GM23338 (cell line): ENCODE measurements at regions not wholly inside any gene's neighbourhood (a gene's known extent, or its start where the extent isn't known, plus 50 kb on each side); places are given as distances from the start of the nearest gene placed in this dataset.
A peak's percentile ranks its signal among the peaks of the same experiment; 100 is the strongest.

ENCODE experiments used
- ATAC-seq: fragments of 200-7000 bp; cut with Tn5 transposase; 3 replicates; pipeline ENCODE4 v1.9.1; 2020
- DNase-seq: peaks from one replicate; pipeline ENCODE4 v3.0.0-alpha.2; 2015; ENCODE audit warnings: low spot score
- H2AFZ ChIP-seq: fragments of 200-600 bp; sonication (generic); 2 replicates; pipeline ENCODE4 v1.8.0; 2016; ENCODE audit warnings: antibody characterized with exemption, mild to moderate bottlenecking, moderate library complexity
- H3F3A ChIP-seq: fragments of 200-600 bp; sonication (generic); replicated peaks from 2 replicates; pipeline ENCODE4 v1.8.0; 2017; ENCODE audit warnings: antibody characterized with exemption, mixed run types, low read depth
- H3K27ac ChIP-seq: fragments of 200-600 bp; sonication (generic); 2 replicates; pipeline ENCODE4 v1.6.1; 2016; ENCODE audit warnings: low read depth
- H3K27me3 ChIP-seq: fragments of 200-600 bp; sonication (generic); 2 replicates; pipeline ENCODE4 v1.8.0; 2016; ENCODE audit warnings: mild to moderate bottlenecking, mixed run types, moderate library complexity; ENCODE audit not compliant: insufficient read depth
- H3K36me3 ChIP-seq: fragments of 200-600 bp; sonication (generic); 2 replicates; pipeline ENCODE4 v1.8.0; 2016; ENCODE audit warnings: mild to moderate bottlenecking; ENCODE audit not compliant: insufficient read depth
- H3K4me1 ChIP-seq: fragments of 200-600 bp; sonication (generic); 2 replicates; pipeline ENCODE4 v1.8.0; 2016; ENCODE audit warnings: mild to moderate bottlenecking, moderate library complexity; ENCODE audit not compliant: insufficient read depth
- H3K4me2 ChIP-seq: fragments of 200-600 bp; sonication (generic); 2 replicates; pipeline ENCODE4 v1.7.1; 2017; ENCODE audit warnings: mixed run types
- H3K4me3 ChIP-seq: fragments of 200-600 bp; sonication (generic); 2 replicates; pipeline ENCODE4 v1.6.1; 2016; ENCODE audit warnings: mixed run types
- H3K79me2 ChIP-seq: fragments of 200-600 bp; sonication (generic); replicated peaks from 2 replicates; pipeline ENCODE4 v1.8.0; 2017; ENCODE audit warnings: mild to moderate bottlenecking; ENCODE audit not compliant: insufficient read depth
- H3K9me2 ChIP-seq: fragments of 200-600 bp; sonication (generic); 2 replicates; pipeline ENCODE4 v1.8.0; 2017; ENCODE audit not compliant: insufficient read depth
- H4K20me1 ChIP-seq: fragments of 200-600 bp; sonication (generic); replicated peaks from 2 replicates; pipeline ENCODE4 v1.8.0; 2017; ENCODE audit warnings: mild to moderate bottlenecking; ENCODE audit not compliant: insufficient read depth
- H3K27ac Mint-ChIP-seq: 2 replicates; pipeline ENCODE4 v1.8.0; 2020; ENCODE audit warnings: inconsistent platforms, mild to moderate bottlenecking, moderate library complexity, mixed read lengths
- H3K27me3 Mint-ChIP-seq: 3 replicates; pipeline ENCODE4 v1.8.0; 2022; ENCODE audit warnings: low read depth, mild to moderate bottlenecking, moderate library complexity, mixed read lengths, inconsistent platforms; ENCODE audit not compliant: insufficient read depth, poor library complexity
- H3K36me3 Mint-ChIP-seq: 3 replicates; pipeline ENCODE4 v1.8.0; 2021; ENCODE audit warnings: low read depth, mild to moderate bottlenecking, inconsistent platforms, moderate library complexity, mixed read lengths
- H3K4me1 Mint-ChIP-seq: 3 replicates; pipeline ENCODE4 v1.8.0; 2020; ENCODE audit warnings: mild to moderate bottlenecking, inconsistent platforms, mixed read lengths
- H3K4me3 Mint-ChIP-seq: 3 replicates; pipeline ENCODE4 v1.8.0; 2021; ENCODE audit warnings: moderate library complexity, mild to moderate bottlenecking, inconsistent platforms, mixed read lengths
- H3K9me3 Mint-ChIP-seq: 3 replicates; pipeline ENCODE4 v1.8.0; 2020; ENCODE audit warnings: moderate library complexity, mild to moderate bottlenecking, inconsistent platforms, mixed read lengths
- CREB1 ChIP-seq: fragments of 250-450 bp; sonication (Bioruptor Pico); IDR thresholded peaks from 2 replicates; pipeline ENCODE4 v1.5.0; 2020; ENCODE audit warnings: low read depth, mild to moderate bottlenecking, moderate library complexity
- EZH2 ChIP-seq: fragments of 200-600 bp; sonication (generic); IDR thresholded peaks from one replicate; pipeline ENCODE4 v1.8.0; 2017; ENCODE audit warnings: antibody characterized with exemption, mild to moderate bottlenecking, low read depth; ENCODE audit not compliant: unreplicated experiment
- EZH2phosphoT487 ChIP-seq: fragments of 200-600 bp; sonication (generic); IDR thresholded peaks from one replicate; pipeline ENCODE4 v1.8.1; 2018; ENCODE audit warnings: antibody characterized with exemption; ENCODE audit not compliant: unreplicated experiment
- NANOG ChIP-seq: IDR thresholded peaks from 2 replicates; pipeline ENCODE4 v1.6.1; 2016; ENCODE audit warnings: antibody characterized with exemption, borderline replicate concordance
- STAT1 ChIP-seq: IDR thresholded peaks from one replicate; pipeline ENCODE4 v1.6.1; 2016; ENCODE audit warnings: antibody characterized with exemption; ENCODE audit not compliant: unreplicated experiment
- ZNF114 ChIP-seq: fragments of 250-450 bp; sonication (Bioruptor Pico); IDR thresholded peaks from 2 replicates; pipeline ENCODE4 v1.5.0; 2020; ENCODE audit warnings: mild to moderate bottlenecking, moderate library complexity
- ZNF331 ChIP-seq: fragments of 250-450 bp; sonication (Bioruptor Pico); IDR thresholded peaks from 2 replicates; pipeline ENCODE4 v1.5.0; 2020; ENCODE audit warnings: low read depth, mild to moderate bottlenecking, moderate library complexity
- TF ChIP-seq, protein P1 (sequence below): IDR thresholded peaks from 2 replicates; pipeline ENCODE4 v1.6.1; 2016; ENCODE audit warnings: antibody characterized with exemption
- TF ChIP-seq, protein P2 (sequence below): IDR thresholded peaks from one replicate; pipeline ENCODE4 v1.6.1; 2018; ENCODE audit warnings: antibody characterized with exemption; ENCODE audit not compliant: unreplicated experiment
- TF ChIP-seq, protein P3 (sequence below): fragments of 250-450 bp; sonication (Bioruptor Pico); IDR thresholded peaks from 2 replicates; pipeline ENCODE4 v1.5.0; 2020; ENCODE audit warnings: mild to moderate bottlenecking, moderate library complexity
- TF ChIP-seq, protein P4 (sequence below), 2 experiments: fragments of 200-600 bp in 1 of 2; sonication (generic) in 1 of 2; conservative IDR thresholded peaks; 2 replicates each; pipeline versions ENCODE4 v1.5.1 to v1.6.1; 2016 to 2017; ENCODE audit warnings: antibody characterized with exemption in 2 of 2, low read depth in 2 of 2, mild to moderate bottlenecking in 2 of 2, moderate library complexity in 1 of 2

DNA sequence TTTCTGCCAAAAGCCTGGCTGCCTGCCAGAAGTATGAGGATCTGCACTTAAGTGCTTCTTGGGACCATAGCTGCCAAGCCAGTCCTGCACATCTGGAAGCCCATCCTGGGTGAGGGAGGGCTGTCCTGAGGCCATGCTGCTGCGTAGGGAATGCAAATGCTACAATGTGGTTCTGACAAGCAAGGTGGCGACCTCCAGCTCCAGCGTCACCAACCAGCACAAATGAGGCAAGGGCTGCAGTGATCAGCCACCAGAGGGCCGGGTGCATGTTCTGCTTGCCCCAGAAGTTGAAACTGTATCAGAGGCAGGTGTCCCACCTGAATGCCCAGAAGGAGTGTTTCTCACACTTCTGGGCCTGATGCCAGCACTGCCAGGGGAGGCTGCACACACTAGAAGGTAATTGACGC is 99.1 kb upstream of the KCNQ5 start:
- no peaks in the 10 kb centered on the region for H4K20me1 ChIP-seq
- H3K79me2 ChIP-seq: no peaks in the 10 kb centered on the region
- no peaks in the 10 kb centered on the region for H3K36me3 ChIP-seq
- no peak overlapping the region for H3K4me2 ChIP-seq
- TF ChIP-seq, protein P1, sequence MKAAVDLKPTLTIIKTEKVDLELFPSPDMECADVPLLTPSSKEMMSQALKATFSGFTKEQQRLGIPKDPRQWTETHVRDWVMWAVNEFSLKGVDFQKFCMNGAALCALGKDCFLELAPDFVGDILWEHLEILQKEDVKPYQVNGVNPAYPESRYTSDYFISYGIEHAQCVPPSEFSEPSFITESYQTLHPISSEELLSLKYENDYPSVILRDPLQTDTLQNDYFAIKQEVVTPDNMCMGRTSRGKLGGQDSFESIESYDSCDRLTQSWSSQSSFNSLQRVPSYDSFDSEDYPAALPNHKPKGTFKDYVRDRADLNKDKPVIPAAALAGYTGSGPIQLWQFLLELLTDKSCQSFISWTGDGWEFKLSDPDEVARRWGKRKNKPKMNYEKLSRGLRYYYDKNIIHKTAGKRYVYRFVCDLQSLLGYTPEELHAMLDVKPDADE: no peak
- TF ChIP-seq, protein P2, sequence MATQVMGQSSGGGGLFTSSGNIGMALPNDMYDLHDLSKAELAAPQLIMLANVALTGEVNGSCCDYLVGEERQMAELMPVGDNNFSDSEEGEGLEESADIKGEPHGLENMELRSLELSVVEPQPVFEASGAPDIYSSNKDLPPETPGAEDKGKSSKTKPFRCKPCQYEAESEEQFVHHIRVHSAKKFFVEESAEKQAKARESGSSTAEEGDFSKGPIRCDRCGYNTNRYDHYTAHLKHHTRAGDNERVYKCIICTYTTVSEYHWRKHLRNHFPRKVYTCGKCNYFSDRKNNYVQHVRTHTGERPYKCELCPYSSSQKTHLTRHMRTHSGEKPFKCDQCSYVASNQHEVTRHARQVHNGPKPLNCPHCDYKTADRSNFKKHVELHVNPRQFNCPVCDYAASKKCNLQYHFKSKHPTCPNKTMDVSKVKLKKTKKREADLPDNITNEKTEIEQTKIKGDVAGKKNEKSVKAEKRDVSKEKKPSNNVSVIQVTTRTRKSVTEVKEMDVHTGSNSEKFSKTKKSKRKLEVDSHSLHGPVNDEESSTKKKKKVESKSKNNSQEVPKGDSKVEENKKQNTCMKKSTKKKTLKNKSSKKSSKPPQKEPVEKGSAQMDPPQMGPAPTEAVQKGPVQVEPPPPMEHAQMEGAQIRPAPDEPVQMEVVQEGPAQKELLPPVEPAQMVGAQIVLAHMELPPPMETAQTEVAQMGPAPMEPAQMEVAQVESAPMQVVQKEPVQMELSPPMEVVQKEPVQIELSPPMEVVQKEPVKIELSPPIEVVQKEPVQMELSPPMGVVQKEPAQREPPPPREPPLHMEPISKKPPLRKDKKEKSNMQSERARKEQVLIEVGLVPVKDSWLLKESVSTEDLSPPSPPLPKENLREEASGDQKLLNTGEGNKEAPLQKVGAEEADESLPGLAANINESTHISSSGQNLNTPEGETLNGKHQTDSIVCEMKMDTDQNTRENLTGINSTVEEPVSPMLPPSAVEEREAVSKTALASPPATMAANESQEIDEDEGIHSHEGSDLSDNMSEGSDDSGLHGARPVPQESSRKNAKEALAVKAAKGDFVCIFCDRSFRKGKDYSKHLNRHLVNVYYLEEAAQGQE: no peak
- TF ChIP-seq NANOG: no peak
- TF ChIP-seq EZH2phosphoT487: no peak
- no peak for TF ChIP-seq ZNF331
- TF ChIP-seq, protein P3, sequence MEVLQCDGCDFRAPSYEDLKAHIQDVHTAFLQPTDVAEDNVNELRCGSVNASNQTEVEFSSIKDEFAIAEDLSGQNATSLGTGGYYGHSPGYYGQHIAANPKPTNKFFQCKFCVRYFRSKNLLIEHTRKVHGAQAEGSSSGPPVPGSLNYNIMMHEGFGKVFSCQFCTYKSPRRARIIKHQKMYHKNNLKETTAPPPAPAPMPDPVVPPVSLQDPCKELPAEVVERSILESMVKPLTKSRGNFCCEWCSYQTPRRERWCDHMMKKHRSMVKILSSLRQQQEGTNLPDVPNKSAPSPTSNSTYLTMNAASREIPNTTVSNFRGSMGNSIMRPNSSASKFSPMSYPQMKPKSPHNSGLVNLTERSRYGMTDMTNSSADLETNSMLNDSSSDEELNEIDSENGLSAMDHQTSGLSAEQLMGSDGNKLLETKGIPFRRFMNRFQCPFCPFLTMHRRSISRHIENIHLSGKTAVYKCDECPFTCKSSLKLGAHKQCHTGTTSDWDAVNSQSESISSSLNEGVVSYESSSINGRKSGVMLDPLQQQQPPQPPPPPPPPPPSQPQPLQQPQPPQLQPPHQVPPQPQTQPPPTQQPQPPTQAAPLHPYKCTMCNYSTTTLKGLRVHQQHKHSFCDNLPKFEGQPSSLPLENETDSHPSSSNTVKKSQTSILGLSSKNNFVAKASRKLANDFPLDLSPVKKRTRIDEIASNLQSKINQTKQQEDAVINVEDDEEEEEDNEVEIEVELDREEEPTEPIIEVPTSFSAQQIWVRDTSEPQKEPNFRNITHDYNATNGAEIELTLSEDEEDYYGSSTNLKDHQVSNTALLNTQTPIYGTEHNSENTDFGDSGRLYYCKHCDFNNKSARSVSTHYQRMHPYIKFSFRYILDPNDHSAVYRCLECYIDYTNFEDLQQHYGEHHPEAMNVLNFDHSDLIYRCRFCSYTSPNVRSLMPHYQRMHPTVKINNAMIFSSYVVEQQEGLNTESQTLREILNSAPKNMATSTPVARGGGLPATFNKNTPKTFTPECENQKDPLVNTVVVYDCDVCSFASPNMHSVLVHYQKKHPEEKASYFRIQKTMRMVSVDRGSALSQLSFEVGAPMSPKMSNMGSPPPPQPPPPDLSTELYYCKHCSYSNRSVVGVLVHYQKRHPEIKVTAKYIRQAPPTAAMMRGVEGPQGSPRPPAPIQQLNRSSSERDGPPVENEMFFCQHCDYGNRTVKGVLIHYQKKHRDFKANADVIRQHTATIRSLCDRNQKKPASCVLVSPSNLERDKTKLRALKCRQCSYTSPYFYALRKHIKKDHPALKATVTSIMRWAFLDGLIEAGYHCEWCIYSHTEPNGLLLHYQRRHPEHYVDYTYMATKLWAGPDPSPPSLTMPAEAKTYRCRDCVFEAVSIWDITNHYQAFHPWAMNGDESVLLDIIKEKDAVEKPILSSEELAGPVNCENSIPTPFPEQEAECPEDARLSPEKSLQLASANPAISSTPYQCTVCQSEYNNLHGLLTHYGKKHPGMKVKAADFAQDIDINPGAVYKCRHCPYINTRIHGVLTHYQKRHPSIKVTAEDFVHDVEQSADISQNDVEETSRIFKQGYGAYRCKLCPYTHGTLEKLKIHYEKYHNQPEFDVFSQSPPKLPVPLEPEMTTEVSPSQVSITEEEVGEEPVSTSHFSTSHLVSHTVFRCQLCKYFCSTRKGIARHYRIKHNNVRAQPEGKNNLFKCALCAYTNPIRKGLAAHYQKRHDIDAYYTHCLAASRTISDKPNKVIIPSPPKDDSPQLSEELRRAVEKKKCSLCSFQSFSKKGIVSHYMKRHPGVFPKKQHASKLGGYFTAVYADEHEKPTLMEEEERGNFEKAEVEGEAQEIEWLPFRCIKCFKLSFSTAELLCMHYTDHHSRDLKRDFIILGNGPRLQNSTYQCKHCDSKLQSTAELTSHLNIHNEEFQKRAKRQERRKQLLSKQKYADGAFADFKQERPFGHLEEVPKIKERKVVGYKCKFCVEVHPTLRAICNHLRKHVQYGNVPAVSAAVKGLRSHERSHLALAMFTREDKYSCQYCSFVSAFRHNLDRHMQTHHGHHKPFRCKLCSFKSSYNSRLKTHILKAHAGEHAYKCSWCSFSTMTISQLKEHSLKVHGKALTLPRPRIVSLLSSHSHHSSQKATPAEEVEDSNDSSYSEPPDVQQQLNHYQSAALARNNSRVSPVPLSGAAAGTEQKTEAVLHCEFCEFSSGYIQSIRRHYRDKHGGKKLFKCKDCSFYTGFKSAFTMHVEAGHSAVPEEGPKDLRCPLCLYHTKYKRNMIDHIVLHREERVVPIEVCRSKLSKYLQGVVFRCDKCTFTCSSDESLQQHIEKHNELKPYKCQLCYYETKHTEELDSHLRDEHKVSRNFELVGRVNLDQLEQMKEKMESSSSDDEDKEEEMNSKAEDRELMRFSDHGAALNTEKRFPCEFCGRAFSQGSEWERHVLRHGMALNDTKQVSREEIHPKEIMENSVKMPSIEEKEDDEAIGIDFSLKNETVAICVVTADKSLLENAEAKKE (CRISPR knock-in tag): no peak
- TF ChIP-seq STAT1: no peak
- TF ChIP-seq, protein P4, sequence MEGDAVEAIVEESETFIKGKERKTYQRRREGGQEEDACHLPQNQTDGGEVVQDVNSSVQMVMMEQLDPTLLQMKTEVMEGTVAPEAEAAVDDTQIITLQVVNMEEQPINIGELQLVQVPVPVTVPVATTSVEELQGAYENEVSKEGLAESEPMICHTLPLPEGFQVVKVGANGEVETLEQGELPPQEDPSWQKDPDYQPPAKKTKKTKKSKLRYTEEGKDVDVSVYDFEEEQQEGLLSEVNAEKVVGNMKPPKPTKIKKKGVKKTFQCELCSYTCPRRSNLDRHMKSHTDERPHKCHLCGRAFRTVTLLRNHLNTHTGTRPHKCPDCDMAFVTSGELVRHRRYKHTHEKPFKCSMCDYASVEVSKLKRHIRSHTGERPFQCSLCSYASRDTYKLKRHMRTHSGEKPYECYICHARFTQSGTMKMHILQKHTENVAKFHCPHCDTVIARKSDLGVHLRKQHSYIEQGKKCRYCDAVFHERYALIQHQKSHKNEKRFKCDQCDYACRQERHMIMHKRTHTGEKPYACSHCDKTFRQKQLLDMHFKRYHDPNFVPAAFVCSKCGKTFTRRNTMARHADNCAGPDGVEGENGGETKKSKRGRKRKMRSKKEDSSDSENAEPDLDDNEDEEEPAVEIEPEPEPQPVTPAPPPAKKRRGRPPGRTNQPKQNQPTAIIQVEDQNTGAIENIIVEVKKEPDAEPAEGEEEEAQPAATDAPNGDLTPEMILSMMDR (conservative IDR thresholded peaks at IDR 0.05; ENCODE audit: low read depth in 2 of 2): peak; percentile 64 to 84
- TF ChIP-seq EZH2: no peak
- no peak for TF ChIP-seq ZNF114 (CRISPR knock-in tag)
- TF ChIP-seq CREB1 (CRISPR knock-in tag): peak; percentile 67
- H3K27ac ChIP-seq: no peak overlapping the region
- Mint-ChIP-seq H3K4me3 (no peak overlapping the region), H3K36me3 (no peaks in the 10 kb centered on the region), H3K27me3 (no peaks in the 10 kb centered on the region), H3K9me3 (no peaks in the 10 kb centered on the region), H3K27ac (no peak overlapping the region), H3K4me1 (no peaks in the 10 kb centered on the region; the same call in 2 of the 3 replicates)
- DNase-seq (peak; percentile 77), ATAC-seq (peak; percentile 99)
- no peaks in the 10 kb centered on the region for H3K9me2 ChIP-seq
- H2AFZ ChIP-seq: no peak overlapping the region
- no peaks in the 10 kb centered on the region for H3K4me1 ChIP-seq
- H3K27me3 ChIP-seq: no peaks in the 10 kb centered on the region
- no peaks in the 10 kb centered on the region for H3F3A ChIP-seq
- H3K4me3 ChIP-seq: no peak overlapping the region
